ENCODE measurements at regions not wholly inside any gene's neighbourhood (a gene's known extent, or its start where the extent isn't known, plus 50 kb on each side); places are given as distances from the start of the nearest gene placed in this dataset.
A peak's percentile ranks its signal among the peaks of the same experiment; 100 is the strongest.
"Not testable (repeated sequence)": the region's sequence is repeated elsewhere in the genome, so short reads cannot be mapped to it uniquely, and the experiment has no call there.

DNA sequence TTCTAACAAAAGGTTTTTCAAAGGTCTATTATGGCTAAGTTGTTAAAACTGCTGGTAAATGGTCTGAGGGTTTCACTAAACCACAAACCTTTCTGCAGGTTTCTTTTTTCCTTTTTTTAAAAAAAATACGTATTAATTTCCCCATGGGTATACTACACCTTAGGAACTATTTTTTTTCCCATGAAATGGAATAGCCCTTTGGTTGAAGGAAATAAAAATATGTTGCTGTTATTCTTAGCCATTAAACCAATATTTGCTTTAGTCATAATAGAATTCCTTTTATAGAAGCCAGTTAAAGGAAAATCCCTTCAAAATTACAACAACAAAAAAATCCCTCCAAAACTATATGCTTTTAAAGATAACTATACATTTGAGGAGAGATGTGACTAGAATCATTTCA lies 1303.3 kb downstream of the ROBO2 start:
- DNase-seq: no peak

DNA sequence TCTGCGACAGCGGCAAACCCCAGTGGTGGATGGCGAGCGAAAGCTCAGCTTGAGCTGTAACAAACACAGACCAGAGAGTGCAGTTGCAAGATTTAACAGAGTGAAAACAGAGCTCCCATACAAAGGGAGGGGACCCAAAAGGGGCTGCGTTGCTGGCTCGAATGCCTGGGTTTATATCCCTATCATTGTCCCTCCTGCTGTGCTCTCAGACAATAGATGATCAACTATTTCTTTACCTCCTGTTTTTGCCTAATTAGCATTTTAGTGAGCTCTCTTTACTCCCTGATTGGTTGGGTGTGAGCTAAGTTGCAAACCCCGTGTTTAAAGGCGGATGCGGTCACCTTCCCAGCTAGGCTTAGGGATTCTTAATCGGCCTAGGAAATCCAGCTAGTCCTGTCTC lies 1304.4 kb downstream of the ROBO2 start:
- DNase-seq: not testable (repeated sequence)

DNA sequence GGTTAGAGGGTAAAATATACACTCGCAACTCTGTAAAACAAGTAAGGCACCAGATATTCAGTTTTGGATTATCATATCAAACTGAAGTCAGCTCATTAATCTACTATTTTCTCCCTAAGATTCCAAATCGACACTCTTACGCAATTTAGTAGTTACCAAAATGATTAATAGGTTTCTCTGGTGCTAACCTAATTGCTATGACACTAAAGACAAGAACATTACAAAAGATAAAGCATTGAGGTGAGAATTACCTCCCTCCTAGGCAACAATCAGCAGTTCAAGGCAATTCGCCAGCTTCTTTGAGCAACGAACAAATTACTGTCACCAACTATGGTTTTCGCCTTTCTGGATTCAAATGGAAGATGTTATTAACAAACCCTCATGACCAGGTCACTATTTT lies 1305.0 kb downstream of the ROBO2 start:
- no peak for DNase-seq

DNA sequence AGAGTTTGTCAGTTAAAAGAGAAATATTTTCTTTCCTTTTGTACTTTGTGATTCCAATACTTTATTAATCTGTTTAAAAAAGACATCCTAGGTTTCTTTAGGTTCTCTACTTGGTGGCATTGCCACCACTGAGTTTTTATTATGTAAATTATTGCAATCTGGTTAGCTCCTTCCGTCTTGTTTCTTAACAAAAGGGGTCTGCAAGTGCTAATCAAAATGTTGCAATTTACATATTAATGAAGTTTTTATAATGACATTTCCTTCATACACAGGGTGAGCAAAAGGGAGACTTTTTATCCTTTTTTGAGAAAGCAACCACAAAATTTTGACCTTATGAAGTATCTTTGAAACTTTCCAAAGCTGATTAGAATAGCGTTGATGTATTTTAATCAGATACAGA lies 1307.3 kb downstream of the ROBO2 start:
- no peak for DNase-seq

DNA sequence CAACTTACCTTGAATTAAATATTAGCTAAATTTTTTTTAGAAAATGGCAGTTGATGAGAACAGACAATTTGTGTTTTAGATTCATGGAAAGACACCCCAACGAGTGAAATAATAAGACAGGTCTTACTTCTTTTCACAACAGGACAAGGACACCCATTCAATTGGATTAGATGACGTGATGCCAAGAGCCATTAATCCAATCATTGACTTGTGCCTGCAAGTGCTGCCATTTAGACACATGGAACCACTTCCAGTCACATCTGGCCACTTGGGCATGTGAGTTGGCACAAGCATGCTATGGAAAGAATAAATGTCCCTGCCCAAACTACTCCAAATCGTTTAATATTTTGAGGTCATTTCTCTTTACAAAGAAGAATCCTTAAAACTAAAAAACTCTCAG lies 1308.8 kb downstream of the ROBO2 start:
- DNase-seq: no peak

DNA sequence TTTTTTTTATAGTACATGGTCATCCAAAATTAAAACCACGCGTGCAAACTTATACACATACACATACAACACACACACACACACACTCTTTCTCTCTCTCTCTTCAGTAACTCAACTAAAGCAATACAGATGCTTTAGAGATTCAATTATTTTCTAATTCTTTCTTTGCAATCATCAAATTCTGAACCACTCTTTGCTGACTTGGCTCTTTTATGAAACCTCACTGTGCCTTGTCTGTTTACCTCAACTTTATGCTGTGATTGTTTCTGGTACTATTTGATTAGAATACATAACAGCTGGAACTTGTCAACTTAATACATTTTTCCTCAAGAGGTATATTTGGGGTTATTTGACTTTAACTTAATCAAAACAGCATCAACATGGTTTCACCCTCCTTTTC lies 1309.7 kb downstream of the ROBO2 start:
- DNase-seq: no peak

DNA sequence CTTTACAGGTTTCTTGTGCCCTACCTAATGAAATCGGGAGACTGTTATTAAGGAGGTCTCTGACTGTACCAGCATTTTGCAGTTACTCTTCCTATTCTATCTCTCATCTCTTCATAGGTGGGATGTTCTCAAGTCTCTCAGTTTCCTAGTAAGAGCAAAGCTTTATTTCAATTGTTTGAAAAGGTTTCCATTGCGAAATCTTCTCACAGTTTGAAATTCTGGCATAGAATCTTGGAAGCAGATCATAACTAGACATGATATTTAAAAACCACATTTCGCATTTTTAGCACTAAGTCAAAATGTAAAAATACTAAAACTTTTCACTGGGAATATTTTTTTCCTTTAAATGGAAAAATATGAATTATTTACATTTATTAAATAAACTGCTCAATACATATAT lies 1311.4 kb downstream of the ROBO2 start:
- DNase-seq: no peak

DNA sequence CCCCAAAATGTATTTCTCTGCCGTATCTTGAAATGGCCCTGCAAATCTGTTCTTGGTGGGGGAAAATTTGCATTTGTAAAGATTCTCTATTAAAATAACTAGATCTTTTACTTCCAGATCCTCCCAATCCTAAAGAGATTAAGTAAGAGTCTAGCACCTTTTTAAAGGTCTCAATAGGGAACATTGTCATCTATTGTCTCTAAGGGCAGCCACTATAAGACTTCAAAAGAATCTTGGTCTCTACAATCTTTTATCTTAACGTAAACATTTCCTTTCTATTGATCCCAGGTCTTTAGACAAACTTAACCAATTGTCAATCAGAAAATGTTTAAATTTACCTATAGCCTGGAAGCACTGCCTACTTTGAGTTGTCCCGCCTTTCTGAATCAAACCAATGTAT lies 1313.3 kb downstream of the ROBO2 start:
- DNase-seq: no peak

DNA sequence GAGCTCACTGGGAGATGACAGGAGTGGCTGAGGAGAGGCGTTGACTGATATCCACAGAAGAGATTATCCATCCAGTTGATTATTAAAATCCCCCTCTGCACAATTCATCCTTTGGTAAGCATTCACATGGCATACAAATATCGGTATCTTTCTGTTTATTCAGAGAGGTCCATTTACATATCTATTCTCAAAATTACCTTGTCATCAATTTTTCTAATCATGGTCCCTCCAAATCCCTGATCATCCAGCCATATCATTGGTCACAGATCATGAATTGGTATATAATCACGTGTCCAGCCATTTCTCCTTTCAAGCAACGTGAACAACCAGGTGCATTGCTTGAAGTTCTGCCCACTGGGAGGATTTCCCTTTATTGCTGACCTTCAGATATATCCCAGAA lies 1321.0 kb downstream of the ROBO2 start:
- no peak for DNase-seq

DNA sequence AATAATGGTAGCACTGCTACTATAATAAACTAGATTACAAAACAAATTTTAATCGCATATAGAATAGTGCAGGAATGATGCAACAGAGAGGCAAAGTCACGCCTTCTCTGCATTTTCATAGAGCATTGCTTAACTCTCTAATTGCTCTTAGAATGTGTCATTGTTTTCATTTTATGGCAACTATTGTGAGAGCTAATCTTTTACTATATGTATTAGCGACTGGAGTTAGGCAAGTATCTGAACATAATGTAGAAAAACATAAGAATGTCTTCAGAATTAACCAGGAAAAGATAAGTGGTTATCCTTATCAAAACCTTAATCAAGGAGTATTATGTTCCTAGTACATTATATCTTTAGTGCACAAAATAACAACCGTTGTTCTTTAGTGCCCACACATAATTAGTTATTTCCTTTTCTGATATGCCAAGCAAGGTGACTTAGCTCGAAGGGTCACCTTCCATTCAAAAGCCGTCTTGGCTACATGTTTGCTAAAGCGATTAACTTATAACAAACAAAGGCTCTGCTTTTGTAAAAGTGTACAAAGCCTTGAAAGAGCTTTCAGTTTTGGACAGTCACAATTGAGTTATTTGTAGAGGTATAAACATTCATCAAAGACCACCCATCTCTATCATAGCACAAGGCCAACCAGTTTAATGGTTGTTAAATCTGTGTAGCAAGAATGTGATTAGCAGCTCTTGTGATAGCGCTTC lies 1328.9 kb downstream of the ROBO2 start:
- no peak for DNase-seq

DNA sequence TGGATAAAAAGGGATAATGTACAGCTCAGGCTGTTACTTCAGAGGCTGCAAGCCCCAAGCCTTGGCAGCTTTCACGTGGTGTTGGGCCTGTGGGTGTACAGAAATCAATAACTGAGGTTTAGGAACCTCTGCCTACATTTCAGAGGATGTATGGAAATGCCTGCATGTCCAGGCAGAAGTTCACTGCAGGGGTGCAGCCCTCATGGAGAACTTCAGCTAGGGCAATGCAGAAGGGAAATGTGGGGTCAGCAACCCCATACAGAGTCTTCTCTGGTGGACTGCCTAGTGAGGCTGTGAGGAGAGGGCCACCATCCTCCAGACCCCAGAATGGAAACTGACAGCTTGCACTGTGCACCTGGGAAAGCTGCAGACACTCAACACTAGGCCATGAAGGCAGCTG lies 1350.3 kb downstream of the ROBO2 start:
- DNase-seq: no peak

DNA sequence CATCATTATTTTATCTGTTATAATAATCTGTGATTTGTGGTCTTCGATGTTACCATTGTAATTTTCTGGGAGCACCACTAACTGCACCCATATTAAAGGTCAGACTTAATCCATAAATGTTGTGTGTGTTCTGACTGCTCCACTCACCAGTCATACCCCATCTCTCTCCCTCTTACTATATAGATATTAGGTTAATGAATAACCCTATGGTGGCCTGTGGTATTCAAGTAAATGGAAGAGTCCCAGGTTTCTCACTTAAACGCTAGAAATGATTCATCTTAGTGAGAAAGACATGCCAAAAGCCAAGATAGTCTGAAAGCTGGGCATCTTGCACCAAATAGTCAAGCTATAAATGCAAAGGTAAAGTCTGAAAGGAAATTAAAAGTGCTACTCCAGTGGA lies 1358.5 kb downstream of the ROBO2 start:
- DNase-seq: no peak

DNA sequence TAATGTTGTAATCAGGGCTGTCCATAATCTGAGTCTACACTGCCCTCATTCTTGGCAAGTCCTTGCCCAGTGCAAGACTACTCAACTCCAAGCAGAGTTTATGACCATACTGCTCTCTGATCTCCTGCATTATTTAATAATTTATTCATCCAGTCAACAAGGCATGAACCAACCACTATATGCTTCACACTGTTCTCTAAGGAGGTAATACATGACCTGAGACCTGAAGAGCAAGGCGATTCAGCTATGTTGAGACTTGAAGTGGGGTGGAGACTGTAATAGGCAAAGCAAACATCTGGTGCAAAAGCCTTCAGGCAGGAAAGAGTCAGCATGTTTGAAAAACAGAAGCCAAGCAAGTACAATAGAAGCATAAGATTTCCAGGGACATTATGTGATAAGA lies 1362.8 kb downstream of the ROBO2 start:
- DNase-seq: no peak

DNA sequence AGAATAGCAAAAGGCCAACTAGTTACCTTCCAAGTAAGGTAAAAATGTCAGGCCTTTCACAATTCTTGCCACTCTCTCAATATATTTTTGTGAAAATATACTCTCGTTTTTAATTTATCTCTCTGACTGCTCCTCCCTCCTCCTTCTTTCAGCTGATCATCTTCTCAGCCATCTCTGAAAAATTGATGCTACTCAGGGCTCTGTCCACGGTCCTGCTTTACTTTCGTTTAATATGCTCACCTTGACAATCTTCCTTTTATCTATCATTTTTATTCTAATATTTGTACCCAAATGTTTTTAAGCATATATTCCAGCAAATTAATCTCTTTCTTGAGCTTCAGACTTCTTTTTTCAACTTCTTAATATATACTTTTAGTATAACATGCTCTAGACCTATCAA lies 1362.1 kb downstream of the ROBO1 start:
- DNase-seq: no peak

DNA sequence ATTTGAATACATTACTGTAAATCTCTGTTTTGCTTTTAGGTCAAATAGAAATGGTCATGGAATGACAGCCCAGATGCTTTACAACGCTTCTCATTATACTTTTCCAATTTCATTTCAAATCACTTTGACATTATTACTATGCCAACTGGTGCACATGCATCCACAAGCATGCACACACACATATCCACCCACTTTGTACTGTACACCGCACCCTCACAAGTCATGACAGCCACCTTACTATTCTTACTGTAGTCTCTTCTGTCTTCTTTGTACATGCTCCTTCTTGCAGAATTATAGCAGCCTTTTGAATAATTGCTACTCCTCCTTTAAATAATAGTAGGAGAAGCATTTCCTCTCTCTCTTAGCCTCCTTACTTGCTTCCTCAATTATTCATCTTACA lies 1361.4 kb downstream of the ROBO1 start:
- DNase-seq: no peak

DNA sequence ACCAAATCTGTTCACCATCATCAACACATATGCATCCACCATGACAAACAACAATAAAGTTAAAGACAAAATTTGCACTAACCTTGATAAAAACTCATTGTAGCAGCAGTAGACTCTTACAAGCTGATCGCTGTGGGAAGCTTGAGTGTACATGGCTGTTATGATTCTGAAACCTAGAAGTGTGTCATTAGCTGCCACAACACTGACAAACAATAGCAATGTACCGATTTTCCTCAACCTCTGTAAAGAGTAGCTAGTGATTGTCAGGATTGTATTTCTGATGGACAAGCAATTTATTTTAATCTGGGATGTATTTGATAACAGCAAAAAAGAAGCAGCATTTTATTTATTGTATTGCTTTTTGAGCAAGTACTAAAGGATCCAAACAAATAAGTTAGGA lies 1357.7 kb downstream of the ROBO1 start:
- no peak for DNase-seq

DNA sequence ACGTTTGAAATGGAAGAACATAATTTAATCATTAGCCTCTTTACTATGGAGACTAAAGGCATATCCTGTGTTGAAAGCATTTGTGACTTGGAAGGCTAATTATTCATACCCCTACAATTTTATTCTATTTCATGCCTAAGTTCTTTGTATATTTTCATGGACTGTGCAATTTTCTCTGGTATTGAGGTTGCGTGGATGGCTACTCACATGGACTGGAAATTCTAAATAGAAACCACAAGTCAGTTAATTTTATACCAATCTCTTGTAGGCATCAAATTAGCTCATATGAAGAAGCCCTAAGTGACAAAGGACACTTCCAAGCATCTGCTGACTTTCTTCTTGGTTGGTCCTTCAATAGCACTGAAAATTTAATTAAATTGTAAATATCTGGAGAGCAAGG lies 1353.5 kb downstream of the ROBO1 start:
- DNase-seq: no peak

DNA sequence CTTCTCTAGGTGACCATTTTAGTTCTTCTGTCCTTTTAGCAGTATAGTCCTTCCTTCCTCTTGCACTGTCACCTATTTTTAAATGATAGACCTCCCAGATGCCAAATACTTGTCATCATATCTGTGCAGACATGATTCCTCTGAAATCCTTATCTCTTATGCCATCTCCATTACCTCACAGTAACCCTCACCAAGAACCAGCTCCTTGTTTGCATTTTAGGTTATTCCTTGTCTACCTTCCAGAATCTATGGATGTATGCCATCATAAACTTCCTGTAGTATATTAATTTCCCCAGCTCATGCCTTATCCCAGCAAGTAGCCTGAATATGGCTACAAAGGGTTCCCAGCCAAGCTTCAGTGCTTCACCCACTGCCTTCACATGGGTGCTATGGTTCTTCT lies 1347.2 kb downstream of the ROBO1 start:
- DNase-seq: no peak

DNA sequence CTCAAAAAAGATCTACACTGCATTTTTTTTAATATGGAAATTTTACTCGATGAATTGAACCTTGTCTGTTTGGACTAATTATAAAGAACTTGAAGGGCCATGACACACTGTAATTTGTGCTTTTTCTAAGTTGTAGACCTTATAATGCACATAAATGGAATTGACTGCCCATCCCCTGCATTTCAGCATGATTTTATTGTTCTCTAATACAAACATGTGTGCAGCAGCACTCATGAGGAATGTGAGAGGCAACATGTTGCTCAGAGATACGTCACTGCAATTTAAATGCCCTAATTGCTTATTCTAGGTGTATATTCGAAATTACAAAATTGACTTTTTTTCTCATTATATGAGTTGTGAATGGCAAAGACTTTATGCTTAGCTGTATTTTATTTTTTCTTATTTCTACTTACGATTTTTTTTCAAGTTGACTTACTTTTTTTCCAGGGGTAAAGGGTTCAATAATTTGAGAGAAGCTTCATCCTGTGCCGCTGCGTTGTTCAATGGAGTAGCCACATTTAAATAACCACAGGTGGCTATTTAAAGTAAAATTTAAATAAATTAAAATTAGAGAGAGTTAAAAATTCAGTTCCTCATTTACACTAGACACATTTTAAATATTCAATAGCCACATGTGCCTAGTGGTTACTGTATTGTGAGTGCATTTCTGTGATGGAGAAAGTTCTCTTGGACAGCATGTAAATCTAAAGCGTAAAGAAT lies 1346.4 kb downstream of the ROBO1 start:
- DNase-seq: no peak

DNA sequence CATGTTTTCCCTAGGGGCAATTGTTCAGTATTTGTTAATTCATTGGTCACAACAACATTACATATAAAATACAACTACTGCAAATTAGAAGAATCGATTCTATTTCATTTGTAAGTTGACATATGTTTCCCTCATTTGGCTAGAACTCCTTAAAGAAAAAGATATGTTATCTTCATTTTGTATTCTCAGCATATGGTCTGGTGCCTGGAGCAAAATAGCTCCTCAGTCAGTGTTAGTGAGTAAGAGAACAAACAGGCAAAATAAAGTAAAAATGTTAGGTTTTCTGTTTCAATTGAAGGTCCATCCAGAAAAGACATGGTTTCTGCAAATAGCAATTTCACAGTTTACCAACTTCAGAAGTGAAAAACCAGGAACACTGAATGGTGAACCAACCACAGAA lies 1343.1 kb downstream of the ROBO1 start:
- DNase-seq: no peak

DNA sequence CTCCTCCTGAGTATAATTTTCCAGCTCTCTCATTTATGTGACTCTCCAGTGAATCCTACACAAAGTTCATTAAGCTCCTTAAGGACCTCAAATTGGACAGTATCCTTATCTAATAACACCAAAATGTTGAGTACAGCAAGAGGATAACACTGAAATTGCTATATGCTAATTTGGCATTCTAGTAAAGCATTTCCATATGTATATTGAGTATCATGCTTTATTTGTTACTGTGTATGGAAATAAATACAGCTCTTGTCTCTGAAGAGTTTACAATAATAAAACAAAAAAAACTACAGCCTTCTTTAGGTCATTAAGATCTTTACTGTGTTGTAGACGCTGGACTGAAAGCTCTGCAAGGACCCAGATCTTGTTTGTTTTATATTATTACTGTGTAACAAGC lies 1341.3 kb downstream of the ROBO1 start:
- DNase-seq: no peak

DNA sequence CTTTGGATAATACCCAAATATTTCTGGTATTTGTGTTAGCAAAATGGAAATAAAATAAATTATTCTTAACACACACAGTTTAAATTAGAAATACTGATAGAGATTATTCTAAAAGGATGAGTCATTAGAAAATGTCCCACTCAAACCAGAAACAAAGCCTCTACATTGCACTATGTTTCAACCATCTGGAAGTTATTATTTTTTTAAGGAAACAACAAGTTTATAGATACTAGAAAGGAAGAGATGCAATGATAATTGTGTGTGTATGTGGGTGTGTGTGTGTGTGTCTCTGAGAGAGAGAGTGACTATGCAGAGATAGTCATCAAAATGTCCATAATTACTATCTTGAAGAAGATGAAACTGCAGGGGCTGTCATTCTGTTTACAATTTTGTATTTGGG lies 1340.5 kb downstream of the ROBO1 start:
- DNase-seq: peak; percentile 43

DNA sequence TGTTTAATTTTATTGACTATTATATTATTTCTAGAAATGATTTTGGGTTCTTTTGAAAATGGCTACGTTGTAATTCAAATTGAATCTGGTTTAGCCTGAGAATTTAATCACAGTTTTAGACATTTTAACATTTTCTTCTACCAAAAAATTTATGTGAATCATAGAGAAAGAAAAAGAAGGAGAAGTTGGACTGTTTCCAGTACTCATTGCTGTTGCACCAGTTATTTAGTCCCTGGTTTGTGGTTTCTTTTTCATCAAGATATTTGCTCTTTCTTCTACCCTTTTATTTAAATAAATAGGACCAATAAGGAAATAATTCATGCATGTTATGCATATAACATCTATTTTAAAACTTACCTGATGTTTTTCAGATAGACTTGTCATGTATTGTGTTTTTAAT lies 1337.1 kb downstream of the ROBO1 start:
- DNase-seq: peak; percentile 4

DNA sequence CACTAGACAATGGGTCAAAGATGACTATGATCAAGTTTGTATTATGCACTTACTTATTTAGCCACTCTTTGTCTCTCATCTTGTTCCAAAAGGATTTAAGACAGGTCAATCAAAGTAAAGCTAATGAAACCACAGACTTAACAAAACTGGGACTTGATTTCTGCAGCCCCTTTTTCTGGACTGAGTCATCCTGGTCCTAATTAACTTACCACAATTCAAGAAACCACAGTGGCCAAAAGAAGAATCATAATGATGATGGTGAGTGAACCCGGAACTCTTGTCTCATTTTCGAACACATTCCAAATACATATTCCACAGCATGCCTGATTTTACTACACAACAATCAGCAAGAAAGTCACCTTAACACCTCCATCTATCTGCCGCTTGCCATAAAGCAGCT lies 1333.0 kb downstream of the ROBO1 start:
- peak; percentile 29 for DNase-seq

DNA sequence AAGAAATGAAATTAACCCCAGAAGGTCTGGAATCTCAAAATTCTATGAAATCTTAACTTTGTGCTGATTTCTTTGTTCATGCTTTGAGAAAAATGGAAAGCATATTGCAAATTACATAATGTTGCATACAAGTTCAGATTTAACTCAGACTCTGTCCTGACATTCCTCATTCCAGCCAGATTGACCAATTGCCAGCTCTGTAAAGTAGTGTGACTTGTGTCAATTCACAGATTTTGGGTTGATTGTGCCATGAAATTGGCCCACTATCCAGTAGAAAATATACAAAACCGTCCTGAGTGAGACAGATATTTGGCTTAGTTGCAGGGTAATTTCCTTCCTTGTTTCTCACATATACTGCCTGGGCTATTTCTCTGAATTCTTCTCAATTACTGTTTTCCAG lies 1312.6 kb downstream of the ROBO1 start:
- no peak for DNase-seq

Measured in fibroblast of upper back skin (primary cell).